Stimulated activated CD4-positive, alpha-beta T cell treated with anti-CD3 and anti-CD28 coated beads, TNF-alpha, amount 100 ng/mL, for 1 hour (primary cell): ENCODE measurements at regions not wholly inside any gene's neighbourhood (a gene's known extent, or its start where the extent isn't known, plus 50 kb on each side); places are given as distances from the start of the nearest gene placed in this dataset.

Source experiments
- DNase-seq, 3 donors: peaks; one replicate each; pipeline ENCODE4 v3.0.0-alpha.2; 2020; ENCODE audit warnings: low read depth in 3 of 3, low spot score in 1 of 3

- no peak for DNase-seq
These were observed 135.7 kb upstream of the XYLT1 start for GRCh38 chr16:17606460-17606859.

DNA sequence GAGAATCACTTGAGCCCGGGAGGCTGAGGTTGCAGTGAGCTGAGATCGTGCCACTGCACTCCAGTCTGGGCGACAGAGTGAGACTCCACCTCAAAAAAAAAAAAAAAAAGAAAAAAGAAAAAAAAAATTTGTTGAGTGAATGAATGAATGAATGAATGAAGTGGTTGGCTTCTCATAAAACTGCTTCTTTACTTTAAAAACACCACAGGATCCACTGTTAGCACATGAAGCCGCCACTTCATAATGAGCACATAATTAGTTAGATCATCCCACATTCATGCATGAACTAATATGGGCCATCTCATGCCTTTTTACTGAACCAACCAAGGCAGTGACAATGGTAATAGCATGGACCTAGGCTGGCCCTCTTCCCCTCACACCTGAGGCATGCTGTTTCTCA is 135.0 kb upstream of the XYLT1 start:
- no peak for DNase-seq

DNA sequence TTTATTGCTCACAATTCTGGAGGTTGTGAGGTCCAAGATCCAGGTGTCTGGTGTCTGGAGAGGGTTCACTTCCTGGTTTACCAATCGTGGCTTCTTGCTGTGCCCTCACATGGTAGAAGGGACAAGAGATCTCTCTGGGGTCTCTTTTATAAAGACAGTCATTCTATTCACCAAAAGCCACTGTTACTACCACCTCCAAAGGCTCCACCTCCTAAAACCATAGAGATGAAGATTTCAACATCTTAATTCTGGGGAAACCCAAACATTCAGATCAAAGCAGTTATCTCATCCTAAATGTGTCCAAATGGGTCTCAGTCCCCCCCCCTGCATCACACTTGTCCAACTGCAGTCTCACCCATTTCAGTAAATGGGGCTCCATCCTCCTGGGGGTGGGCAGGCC is 132.9 kb upstream of the XYLT1 start:
- DNase-seq, result no peak

GRCh38 chr16:17602678-17603077 is 131.9 kb upstream of the XYLT1 start:
- DNase-seq, result no peak

GRCh38 chr16:17598968-17599367 is 128.2 kb upstream of the XYLT1 start:
- DNase-seq, result no peak

DNA sequence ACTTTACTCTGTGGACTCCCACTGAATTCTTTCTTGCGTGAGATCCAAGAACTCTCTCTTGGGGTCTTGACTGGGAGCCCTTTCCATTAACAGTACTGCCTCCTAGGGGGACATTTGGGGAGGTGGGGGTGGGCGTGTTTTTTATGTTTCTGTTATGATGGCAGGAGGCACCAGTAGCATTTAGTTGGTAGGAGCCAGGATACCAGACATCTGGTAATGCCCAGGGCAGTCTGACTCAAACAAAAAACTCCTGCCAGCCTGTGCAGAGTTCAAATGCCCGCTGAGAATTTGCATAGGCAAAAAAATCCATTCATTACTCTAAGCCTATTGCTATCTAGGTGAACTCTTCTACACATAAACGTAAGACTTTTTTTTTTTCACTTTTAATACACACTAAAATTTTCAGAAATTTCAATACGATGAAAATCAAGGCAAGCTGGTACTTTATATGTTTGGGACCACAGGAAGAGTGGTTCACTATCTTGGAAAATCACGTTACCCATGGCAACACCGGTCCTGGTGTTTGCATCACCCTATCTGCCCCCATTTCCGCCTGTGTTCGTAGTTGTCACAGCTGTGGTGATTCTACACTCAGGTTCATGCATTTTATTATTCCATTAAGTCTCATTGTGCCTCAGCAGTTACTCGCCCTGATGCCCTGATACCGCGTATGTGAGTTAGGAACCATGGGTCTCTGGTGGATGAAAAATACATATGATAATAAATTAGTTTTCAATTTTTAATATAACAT is 121.1 kb upstream of the XYLT1 start:
- DNase-seq, result no peak

- DNase-seq, result no peak
These were observed 120.2 kb upstream of the XYLT1 start for GRCh38 chr16:17590711-17591654.

GRCh38 chr16:17589898-17590297 is 119.1 kb upstream of the XYLT1 start:
- no peak for DNase-seq

DNA sequence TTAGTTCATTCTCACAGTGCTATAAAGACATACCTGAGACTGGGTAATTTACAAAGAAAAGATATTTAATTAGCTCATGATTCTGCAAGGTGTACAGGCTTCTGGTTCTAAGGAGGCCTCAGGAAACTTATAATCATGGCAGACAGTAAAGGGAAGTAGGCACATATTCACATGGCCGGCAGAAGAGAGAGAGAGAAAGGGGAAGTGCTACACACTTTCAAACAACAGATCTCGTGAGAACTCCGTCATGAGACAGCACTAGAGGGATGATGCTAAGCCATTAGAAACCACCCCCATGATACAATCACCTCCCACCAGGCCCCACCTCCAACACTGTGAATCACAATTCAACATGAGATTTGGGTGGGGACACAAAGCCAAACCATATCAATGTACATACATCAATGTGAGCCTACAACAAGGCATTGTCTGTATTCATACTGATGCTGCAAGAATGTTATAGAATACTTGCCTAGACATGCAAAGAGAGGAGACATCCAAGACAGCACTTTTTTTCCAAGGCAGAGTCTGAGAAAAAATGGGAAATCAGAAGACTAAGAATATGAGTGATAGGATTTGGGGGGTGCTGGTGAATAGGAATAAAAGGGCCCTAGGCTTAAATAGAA is 114.8 kb upstream of the XYLT1 start:
- DNase-seq, result no peak

GRCh38 chr16:17578981-17579874 is 108.5 kb upstream of the XYLT1 start:
- DNase-seq, result peak in 2 of 3 donors; percentile 8 to 38

- DNase-seq, result no peak
These were observed 103.5 kb upstream of the XYLT1 start for GRCh38 chr16:17574256-17574655.

- DNase-seq, result no peak
These were observed 101.4 kb upstream of the XYLT1 start for GRCh38 chr16:17572145-17572544.

- DNase-seq, result no peak
These were observed 100.8 kb upstream of the XYLT1 start for GRCh38 chr16:17571499-17572093.

- no peak for DNase-seq
These were observed 97.5 kb upstream of the XYLT1 start for GRCh38 chr16:17568239-17568638.

DNA sequence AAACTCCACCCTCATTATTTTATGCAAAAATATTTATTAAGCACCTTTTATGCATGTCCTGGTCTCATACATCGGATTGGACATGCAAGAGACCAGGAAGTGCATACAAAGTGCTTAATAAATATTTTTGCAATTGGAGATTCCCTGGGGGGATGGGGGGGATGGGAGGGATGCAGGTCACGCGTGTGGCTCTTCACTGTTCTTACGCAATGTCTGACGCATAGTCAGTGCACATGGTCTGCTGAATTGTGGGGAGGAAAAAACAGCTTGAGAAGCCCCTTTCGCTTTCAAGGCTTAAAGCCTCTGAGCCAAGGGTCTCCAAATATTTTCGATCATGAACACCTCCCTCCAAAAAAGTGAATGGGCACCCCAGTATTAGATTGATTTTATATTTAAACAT is 96.7 kb upstream of the XYLT1 start:
- DNase-seq, result no peak

DNA sequence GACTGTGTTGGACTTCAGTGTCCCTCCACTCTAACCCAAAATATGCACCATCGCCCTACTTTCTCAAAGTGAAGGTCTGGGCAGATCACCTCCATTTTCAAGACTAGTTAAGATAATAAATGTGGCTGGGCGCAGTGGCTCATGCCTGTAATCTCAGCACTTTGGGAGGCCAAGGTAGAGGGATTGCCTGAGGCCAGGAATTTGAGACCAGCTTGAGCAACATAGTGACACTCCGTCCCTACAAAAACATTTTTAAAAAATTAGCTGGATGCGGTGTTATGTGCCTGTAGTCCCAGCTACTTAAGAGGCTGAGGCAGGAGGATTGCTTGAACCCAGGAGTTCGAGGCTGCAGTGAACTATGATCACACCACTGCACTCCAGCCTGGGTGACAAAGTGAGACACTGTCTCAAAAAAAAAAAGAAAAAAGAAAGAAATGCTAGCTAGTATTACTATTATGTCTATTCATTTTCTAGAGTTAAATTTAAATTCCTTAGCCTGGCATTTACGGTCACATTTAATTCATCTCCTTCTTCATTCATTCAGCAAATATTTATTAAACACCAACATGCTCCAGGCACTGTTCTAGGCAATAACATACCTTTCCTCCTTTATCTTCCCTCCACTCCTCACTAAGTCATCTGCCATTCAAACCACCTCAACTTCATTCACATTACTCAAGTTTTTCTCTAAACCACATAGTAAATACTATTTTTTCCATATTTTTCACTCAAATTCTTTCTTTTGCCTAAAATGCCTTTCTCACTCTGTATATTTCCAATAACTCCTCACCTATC is 96.1 kb upstream of the XYLT1 start:
- no peak for DNase-seq

GRCh38 chr16:17566075-17566474 is 95.3 kb upstream of the XYLT1 start:
- DNase-seq, result no peak

GRCh38 chr16:17565605-17566004 is 94.8 kb upstream of the XYLT1 start:
- no peak for DNase-seq

- DNase-seq, result no peak
These were observed 94.1 kb upstream of the XYLT1 start for GRCh38 chr16:17564856-17565255.
